ENCODE measurements at regions not wholly inside any gene's neighbourhood (a gene's known extent, or its start where the extent isn't known, plus 50 kb on each side); places are given as distances from the start of the nearest gene placed in this dataset.

DNA sequence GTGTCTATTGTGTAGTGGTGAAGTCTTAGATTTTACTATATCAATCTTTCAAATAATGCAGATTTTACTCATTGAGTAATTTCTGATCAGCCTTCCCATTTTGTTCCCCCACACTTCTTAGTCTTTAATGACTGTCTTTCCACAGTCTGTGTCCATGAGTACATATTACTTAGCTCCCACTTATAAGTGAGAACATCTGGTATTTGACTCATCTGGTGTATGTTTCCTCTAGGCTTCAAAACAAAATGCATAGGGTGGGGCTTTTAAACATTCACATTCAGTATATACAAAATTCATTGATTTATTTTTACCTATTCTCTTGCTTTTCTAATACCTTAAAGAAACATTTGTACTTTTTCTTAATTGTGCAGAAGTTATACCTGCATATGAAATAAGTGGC lies 513.0 kb downstream of the MTRR start:
- no peak for TF ChIP-seq CHD2 (IDR thresholded peaks at IDR 0.05; ENCODE audit: borderline replicate concordance, low read depth, low read length)
- TF ChIP-seq, protein P1, sequence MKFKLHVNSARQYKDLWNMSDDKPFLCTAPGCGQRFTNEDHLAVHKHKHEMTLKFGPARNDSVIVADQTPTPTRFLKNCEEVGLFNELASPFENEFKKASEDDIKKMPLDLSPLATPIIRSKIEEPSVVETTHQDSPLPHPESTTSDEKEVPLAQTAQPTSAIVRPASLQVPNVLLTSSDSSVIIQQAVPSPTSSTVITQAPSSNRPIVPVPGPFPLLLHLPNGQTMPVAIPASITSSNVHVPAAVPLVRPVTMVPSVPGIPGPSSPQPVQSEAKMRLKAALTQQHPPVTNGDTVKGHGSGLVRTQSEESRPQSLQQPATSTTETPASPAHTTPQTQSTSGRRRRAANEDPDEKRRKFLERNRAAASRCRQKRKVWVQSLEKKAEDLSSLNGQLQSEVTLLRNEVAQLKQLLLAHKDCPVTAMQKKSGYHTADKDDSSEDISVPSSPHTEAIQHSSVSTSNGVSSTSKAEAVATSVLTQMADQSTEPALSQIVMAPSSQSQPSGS (IDR thresholded peaks at IDR 0.05; ENCODE audit: low read length) = no peak

Data from GM12878 (cell line).